ENCODE measurements at regions not wholly inside any gene's neighbourhood (a gene's known extent, or its start where the extent isn't known, plus 50 kb on each side); places are given as distances from the start of the nearest gene placed in this dataset.

DNA sequence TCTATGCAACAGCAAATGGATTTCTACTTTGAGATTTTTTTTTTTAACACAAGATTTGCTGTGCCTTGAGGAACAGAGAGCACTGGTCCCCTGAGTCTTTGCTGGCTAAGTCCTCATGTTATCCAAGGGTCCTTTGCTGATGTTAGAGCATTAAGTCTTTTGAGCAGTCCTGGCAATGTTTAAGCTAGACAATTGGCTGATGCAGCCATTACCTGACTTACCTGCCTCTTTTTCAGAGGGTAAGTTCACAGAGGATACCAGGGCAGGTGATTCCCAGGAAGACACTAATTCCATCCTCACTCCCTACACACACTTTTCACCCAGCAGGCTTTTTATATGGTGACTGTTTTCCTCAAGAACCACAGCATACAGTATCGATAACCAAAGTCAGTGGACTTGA is 337.7 kb downstream of the HDGFL1 start:
- TF ChIP-seq CTCF (IDR thresholded peaks at IDR 0.05) (no peak), POLR2A (IDR thresholded peaks at IDR 0.05) (no peak)

All from tibial nerve (tissue), 3 donors.